Left ventricle myocardium inferior (tissue), 1 donor: ENCODE measurements at regions not wholly inside any gene's neighbourhood (a gene's known extent, or its start where the extent isn't known, plus 50 kb on each side); places are given as distances from the start of the nearest gene placed in this dataset.

Experiments
- DNase-seq: peaks from one replicate; pipeline ENCODE4 v3.0.0-alpha.2; 2020
- H3K27ac ChIP-seq: fragments of 200-600 bp; replicated peaks from 2 replicates; pipeline ENCODE4 v1.8.0; 2021
- H3K27me3 ChIP-seq: fragments of 200-600 bp; 2 replicates; pipeline ENCODE4 v1.8.0; 2021; ENCODE audit warnings: low read depth
- H3K36me3 ChIP-seq: fragments of 200-600 bp; 2 replicates; pipeline ENCODE4 v1.8.0; 2021
- H3K4me1 ChIP-seq: fragments of 200-600 bp; 2 replicates; pipeline ENCODE4 v1.8.0; 2021
- H3K4me3 ChIP-seq: fragments of 200-600 bp; 2 replicates; pipeline ENCODE4 v1.8.0; 2021; ENCODE audit warnings: mild to moderate bottlenecking, moderate library complexity
- H3K9me3 ChIP-seq: fragments of 200-600 bp; replicated peaks from 2 replicates; pipeline ENCODE4 v1.8.0; 2021
- intact Hi-C: fragments of 100-400 bp; cut with micrococcal nuclease; formaldehyde crosslinking; loops from one replicate; pipeline ENCODE4 v1.11.0; 2022
- TF ChIP-seq, protein P1 (sequence below): fragments of 200-600 bp; IDR thresholded peaks from 2 replicates; pipeline ENCODE4 v1.8.0; 2021; ENCODE audit warnings: antibody characterized with exemption, mild to moderate bottlenecking, borderline replicate concordance
- donor health status: DM: no; HTN: yes; CAD: no; lungs with severe emphysema.

- Histone ChIP-seq H3K36me3 (no peaks in the 10 kb centered on the region), H3K9me3 (no peaks in the 10 kb centered on the region), H3K4me1 (no peaks in the 10 kb centered on the region), H3K27me3 (no peaks in the 10 kb centered on the region), H3K4me3 (no peak overlapping the region), H3K27ac (no peak overlapping the region)
- intact Hi-C loops: no loop called here
- no peak for DNase-seq
- TF ChIP-seq, protein P1, sequence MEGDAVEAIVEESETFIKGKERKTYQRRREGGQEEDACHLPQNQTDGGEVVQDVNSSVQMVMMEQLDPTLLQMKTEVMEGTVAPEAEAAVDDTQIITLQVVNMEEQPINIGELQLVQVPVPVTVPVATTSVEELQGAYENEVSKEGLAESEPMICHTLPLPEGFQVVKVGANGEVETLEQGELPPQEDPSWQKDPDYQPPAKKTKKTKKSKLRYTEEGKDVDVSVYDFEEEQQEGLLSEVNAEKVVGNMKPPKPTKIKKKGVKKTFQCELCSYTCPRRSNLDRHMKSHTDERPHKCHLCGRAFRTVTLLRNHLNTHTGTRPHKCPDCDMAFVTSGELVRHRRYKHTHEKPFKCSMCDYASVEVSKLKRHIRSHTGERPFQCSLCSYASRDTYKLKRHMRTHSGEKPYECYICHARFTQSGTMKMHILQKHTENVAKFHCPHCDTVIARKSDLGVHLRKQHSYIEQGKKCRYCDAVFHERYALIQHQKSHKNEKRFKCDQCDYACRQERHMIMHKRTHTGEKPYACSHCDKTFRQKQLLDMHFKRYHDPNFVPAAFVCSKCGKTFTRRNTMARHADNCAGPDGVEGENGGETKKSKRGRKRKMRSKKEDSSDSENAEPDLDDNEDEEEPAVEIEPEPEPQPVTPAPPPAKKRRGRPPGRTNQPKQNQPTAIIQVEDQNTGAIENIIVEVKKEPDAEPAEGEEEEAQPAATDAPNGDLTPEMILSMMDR: no peak
Measured at GRCh38 chr5:6108981-6109825, 269.1 kb downstream of the MED10 start.

GRCh38 chr5:6108540-6108848, 269.9 kb downstream of the MED10 start:
- H3K27me3 ChIP-seq: no peaks in the 10 kb centered on the region
- intact Hi-C loops: no loop called here
- no peaks in the 10 kb centered on the region for H3K4me1 ChIP-seq
- DNase-seq: no peak
- H3K9me3 ChIP-seq: no peaks in the 10 kb centered on the region
- TF ChIP-seq, protein P1: no peak
- no peak overlapping the region for H3K4me3 ChIP-seq
- no peak overlapping the region for H3K27ac ChIP-seq
- H3K36me3 ChIP-seq: no peaks in the 10 kb centered on the region

DNA sequence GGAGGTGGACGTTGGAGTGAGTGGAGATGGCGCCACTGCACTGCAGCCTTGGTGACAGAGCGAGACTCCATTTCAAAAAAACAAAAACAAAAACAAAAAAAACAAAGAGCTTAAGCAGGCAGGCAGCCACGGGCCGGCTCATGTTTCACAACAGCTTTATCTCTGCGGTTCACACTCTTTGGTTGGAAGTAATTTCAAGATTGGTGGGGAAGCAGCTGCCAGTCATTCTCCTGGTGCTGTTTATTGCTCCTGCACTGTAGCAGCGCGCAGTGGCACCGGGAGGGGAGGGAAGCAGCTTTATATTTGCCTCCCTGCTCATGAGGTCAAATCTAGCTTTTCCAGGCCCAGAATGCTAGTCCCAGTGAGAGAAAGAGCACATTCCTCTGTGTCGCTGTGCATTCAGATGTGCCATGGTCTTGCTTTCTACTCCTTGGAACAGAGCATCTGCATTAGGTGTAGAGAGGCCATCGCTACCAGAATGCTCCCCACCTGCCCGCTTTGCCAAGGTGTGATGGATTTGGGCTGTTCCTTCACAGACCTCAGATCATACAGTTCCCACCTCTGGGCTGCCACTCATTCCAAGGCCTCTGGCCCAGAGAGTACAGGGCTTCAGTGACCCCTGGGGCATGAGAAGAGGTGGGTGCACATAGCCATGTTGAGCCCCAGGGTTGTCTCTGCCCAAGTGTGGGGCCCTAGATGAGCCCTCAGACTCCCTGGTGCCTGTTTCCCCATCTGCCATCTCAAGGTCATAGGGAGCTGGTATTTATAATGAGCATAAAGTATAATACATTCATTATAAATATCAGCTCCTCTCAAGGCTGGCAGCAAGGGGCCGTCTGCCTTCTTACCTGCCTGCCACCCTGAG, 270.4 kb downstream of the MED10 start:
- DNase-seq: no peak
- TF ChIP-seq, protein P1: no peak

GRCh38 chr5:6106756-6107155, 271.6 kb downstream of the MED10 start:
- no peak overlapping the region for H3K4me3 ChIP-seq
- H3K9me3 ChIP-seq: no peaks in the 10 kb centered on the region
- H3K4me1 ChIP-seq: no peaks in the 10 kb centered on the region
- intact Hi-C loops: no loop called here
- no peaks in the 10 kb centered on the region for H3K36me3 ChIP-seq
- no peaks in the 10 kb centered on the region for H3K27me3 ChIP-seq
- no peak for DNase-seq
- H3K27ac ChIP-seq: no peak overlapping the region
- TF ChIP-seq, protein P1: no peak

More for the DNA sequence above, 270.4 kb downstream of the MED10 start:
- intact Hi-C loops: no loop called here
- Histone ChIP-seq H3K9me3 (no peaks in the 10 kb centered on the region), H3K4me3 (no peak overlapping the region), H3K36me3 (no peaks in the 10 kb centered on the region), H3K27ac (no peak overlapping the region), H3K4me1 (no peaks in the 10 kb centered on the region), H3K27me3 (no peaks in the 10 kb centered on the region)

GRCh38 chr5:6105320-6105719, 273.0 kb downstream of the MED10 start:
- H3K9me3 ChIP-seq: no peaks in the 10 kb centered on the region
- DNase-seq: no peak
- H3K4me3 ChIP-seq: no peak overlapping the region
- TF ChIP-seq, protein P1: no peak
- H3K4me1 ChIP-seq: no peaks in the 10 kb centered on the region
- no peak overlapping the region for H3K27ac ChIP-seq
- no peaks in the 10 kb centered on the region for H3K27me3 ChIP-seq
- intact Hi-C loops: no loop called here
- H3K36me3 ChIP-seq: no peaks in the 10 kb centered on the region
